ENCODE measurements at regions not wholly inside any gene's neighbourhood (a gene's known extent, or its start where the extent isn't known, plus 50 kb on each side); places are given as distances from the start of the nearest gene placed in this dataset.
"Not testable (repeated sequence)": the region's sequence is repeated elsewhere in the genome, so short reads cannot be mapped to it uniquely, and the experiment has no call there.

DNA sequence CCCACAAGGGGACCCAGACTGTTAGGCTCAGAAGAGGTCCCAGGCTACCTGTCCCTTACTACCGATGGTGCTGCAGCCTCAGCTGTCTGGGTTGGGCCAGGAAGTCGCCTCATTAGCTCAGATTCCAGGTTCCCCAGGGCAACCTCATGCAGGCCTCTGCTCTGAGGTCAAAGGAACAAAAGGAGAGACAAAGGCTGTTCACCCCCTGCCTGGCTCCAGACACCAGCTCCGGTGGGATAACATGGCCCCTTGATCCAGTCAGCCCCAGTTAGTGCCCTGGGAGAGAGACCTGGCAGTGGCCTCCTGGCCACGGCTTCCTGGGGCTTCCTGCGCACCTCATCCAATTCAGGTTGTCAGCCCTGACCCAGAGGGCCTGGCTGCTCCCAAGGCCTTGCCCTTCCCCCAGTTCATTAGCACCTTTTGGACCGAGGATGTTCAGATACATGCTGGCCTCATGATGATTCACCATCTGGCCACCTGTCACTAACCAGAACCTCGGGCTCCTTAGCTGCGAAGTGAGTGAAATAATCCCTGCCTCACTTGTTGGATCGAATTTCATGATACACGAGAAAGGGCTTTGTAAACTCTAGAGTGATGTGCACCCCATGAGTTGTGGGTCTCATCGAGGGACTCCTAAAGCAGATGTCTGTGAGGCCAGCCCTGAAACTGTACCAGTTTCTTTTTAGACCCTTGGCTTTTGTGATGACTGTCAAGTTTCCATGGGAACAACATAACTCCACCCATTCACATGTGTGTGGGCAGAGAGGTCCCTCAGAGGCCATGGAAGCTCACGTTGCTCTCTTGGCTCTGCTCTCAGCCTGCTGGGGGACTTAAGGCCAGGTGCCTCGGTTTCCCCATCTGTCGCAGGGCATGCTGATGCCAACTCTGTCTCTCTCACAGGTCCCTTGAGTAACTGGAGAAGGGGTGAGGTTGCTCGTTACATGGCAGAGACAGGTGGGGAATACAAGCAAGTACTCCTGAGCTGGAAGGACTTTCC is 79.5 kb upstream of the PCBD1 start:
- DNase-seq: no peak

DNA sequence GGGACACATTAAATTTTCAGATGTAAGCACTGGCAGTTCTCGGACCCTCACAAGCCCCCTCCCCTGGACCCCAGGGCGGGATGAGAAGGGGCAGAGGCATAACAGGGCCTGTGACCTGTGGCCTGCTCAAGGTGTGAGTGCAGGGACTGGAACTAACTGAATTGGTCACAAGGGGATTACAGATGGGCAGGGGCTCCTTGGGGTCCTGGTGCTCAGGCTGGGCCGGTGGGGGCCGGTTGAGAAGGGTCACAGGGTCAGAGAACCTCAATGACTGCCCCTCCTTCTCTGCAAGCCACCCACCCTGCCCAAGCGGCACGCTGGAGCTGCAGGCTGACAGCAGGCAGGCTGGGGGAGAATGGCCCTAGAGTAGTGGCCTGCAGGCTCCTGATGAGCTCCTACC is 80.8 kb upstream of the PCBD1 start:
- no peak for DNase-seq

DNA sequence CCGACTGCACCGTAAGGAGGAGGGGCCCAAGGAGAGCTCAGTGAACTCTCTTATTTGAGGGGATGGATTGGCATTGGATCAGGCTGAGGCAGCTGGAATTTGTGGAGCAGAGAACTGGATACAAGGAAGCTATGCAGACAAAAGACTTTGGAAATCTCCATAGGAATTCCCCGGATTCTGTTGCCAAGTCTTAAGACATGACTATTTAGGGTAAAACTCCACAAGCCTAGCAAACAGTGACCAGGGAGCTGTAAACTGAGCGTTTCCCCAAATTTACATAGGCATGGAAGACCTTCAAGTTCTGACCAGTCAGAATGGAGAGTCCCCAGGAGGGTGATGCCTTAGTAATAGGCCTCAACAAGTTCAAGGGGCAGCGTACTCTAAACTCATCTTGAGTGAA is 82.5 kb upstream of the PCBD1 start:
- no peak for DNase-seq

DNA sequence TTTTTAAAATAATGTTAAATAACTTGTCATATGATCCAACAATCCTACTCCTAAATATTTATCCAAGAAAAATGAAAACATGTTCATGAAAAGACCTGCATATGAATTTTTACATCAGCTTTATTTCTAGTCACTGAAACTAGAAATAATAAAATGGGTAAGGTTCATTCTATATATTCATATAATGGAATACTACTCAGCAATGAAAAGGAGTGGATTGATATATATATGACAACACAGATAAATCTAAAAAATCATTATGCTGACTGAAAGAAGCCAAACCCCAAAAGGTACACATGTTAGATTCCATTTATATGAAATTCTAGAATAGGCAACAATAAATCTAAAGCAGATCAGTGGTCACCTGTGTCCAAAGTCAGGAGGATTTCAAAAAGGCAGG is 84.9 kb upstream of the PCBD1 start:
- no peak for DNase-seq

DNA sequence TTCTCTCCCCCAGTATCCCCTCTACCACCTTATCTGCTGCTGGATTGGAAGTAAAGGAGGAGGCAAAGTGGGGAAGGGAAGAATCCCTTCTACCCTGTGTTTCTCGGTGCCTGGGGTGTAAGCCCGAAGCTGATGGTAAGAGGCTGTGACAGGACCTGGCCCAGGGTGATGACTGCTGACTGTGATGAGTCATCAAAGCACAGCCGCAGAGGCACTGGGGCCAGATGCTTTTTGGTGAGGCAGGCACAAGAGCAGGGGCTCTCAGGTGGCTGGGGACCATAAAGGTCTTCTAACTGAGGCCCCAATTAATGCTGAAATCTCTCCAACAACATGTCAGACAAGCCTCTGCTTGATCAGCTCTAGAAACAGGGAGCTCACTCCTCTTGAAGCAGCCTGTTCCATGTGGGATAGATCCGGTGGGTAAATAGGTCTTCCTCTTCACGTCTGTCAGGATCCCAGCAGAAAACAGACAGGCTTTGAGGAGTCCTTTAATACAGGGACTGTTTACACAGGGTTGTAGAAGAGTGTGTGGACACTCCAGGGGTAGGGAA is 86.1 kb upstream of the PCBD1 start:
- DNase-seq: no peak

DNA sequence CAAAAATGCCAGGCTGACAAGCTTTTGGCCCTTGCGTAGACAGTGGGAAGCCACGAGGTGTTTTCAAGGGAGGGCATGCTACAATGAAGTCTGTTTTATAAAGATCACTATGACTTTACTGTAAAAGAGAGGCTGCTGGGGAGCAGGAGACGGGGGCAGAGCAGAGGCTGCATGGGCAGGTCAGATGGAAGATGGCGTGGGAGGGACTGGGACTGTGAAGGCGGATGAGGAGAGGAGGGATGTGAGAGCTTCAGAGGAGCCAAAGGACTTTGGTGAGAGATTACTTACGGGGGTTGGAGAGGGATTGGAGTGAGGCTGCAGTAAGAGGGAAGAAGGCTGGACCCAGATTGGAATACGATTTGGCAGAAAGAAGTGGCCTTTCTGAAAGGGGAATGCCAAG is 86.6 kb upstream of the PCBD1 start:
- no peak for DNase-seq

DNA sequence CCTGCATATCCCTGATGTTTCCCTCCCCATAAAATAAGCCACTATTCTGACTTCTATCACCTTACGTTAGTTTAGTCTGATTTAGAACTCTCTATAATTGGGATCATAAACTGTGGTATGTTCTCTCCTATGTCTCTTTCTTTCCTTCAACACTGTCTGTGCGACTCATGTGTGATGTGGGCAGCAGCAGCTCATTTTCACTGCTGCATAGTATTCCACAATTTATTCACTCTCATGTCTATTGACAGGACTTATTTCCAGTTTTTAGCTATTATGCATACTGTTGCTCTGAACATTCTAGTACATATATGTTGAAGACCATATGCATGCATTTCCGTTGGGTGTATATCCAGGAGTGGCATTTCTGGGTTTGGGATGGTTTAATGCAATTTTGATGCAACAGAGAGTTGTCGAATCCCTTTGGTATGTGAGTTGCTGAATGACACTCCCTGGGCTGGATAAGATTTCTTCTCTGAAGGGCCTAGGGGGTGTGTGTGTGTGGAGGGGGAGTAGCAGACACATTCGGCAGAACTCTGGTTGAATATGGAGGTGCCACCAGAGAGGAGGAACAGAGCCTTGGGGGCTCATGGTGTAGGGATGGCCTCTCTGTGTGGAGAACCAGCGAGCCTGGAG is 87.8 kb upstream of the PCBD1 start:
- DNase-seq: no peak

DNA sequence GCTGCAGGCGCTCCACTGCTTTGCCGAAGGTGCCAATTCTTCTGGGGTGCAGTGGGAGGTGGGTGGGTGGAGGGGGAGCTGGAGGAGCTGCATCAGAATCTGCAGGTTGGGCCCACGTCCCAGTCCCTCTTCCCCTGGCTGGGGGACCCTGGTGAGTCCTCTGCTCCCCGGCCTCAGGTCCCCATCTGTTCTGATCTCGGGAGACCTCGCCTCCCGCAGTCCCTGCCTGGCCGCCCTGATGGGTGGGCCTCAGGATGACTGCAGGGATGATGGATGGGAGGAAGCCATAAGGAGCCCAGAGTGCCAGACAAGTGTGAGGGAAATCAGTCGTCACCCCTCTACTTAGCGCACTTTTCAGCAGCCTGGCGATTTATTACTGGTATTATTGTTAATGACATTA is 89.3 kb upstream of the PCBD1 start:
- DNase-seq: no peak

DNA sequence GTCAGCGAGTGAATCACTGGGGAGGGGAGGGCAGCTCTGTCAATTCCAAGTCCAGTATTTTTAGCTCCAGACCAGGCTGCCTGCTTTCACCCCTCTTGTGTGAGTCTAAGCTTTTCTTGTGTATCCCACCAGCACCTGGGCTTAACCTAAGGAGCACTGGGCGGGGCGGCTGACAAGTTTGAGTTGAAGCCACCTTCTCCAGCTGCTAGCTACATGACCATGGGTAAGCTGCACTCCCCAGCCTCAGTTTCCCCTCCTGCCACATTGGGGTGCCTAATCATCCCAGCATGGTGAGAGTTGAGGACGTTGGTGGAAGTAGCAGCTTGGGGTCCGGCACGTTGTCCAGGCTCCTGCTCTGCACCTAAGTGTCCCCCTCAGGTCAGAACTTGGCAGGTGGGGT is 89.8 kb upstream of the PCBD1 start:
- no peak for DNase-seq

DNA sequence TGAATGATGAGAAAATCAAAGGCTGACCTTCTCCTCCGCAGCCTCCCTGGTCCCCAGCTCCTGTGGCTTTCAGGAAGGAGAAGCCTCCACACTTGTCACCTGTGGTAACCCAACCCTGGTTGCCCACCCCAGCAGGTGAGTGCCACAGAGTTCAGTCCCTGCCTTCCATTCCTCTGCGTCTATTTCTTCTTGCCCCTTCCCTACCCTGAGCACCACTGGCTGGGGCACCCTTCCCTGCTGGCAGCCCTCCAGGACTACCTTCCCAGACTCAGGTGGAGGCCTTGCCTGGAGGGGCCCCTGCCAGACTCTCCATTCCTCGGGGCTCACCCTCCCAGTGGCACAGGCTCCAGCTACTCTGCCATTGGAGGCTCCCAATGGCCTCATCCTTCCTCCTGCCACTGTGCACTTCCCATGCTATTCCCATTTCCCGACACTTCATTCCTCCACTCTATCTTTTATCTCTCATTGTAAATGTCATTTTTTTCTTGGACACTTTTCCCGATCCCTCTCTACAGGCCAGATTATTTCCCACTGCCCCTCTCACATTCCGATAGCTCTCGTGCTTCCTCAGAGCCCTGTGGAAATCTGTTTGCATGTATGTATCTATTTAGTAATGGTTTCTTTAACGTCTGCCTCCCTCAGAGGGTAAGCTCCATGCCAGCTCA is 90.6 kb upstream of the PCBD1 start:
- DNase-seq: no peak

DNA sequence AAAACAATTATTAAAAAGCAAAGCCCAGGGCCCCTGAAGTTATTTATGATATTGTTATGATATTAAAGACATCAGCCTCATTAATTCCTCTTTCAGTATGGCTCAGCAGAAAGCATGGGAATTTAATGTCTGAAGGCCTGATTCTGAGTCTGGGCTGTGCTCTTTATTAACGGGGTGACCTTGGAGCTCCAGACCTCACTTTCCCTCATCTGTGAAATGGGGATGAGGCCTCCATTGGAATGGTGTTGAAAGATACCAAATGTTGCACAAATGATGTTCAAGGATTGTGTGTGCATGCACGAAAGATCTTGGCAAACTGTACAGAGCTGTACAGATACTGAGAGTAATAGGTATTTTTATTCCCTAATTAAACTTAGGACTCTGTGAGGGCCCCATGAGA is 92.3 kb upstream of the PCBD1 start:
- DNase-seq: no peak

DNA sequence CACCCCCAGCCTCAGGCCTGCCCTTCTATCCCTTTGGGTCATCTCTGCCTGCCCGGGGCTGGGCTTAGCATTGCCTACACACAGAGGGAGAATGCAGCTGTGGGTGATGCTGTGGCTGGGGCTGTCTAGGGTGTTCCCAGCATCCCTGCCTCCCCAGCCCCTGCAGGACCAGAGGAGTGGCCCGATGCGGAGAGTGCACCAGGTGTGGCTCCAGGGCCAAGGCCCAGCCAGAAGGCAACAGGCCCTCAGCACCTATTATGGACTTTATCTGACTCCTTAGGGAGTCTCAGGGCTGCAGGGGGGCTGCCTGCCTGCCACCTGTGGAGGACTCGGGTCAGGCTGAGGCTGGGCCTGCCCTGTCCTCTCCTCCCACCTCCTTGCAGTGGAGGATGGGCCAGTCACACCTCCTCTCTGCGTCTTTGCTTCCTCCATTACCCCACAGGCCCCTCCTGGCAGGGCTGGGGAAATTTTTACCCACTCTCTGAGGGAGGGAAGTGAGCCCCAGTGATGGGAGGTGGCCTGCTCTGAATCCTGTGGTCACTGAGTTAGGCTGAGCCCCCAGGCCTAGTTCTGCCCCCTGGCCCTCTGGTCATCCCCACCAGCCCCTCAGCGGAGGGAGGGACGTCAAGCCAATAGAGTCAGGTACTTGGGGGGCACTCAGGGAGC is 92.9 kb upstream of the PCBD1 start:
- no peak for DNase-seq

DNA sequence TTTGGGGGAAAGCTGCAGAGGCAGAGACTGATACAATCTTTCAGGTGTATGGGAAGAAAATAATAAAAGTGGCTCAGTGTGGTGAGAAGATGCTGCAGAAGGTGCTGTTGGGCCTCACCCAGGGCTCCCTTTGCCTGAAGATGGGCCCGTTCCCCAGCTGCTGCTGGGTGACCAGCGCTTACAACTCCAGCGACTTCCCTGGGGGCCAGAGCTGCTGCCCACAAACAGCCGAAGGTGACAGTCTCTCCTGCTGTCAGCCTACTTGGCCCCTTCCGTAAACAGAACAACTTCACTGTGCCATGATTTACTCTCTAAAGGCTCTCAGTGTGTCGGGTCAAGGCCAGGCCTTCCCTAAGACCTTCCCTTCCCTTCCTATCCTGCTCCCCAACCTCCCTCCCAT is 93.6 kb upstream of the PCBD1 start:
- no peak for DNase-seq

DNA sequence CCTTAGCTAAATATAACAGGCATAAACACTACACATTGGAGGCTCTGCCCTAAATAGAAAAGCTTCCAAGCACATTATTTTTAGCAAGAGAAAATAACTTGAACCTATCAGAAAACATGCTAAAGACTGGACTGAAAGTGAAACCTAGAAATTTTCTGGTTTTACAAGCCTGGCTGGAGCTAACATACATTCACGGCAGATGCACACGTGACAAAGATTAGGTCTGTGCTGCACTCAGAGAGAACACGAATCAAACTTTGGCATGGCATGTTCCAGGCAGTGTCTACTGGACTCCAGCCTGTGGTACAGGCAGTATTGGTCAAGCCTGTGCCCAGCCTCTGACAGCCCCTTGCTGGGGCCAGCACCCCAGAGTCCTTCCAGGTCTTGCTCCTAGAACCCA is 94.1 kb upstream of the PCBD1 start:
- no peak for DNase-seq

DNA sequence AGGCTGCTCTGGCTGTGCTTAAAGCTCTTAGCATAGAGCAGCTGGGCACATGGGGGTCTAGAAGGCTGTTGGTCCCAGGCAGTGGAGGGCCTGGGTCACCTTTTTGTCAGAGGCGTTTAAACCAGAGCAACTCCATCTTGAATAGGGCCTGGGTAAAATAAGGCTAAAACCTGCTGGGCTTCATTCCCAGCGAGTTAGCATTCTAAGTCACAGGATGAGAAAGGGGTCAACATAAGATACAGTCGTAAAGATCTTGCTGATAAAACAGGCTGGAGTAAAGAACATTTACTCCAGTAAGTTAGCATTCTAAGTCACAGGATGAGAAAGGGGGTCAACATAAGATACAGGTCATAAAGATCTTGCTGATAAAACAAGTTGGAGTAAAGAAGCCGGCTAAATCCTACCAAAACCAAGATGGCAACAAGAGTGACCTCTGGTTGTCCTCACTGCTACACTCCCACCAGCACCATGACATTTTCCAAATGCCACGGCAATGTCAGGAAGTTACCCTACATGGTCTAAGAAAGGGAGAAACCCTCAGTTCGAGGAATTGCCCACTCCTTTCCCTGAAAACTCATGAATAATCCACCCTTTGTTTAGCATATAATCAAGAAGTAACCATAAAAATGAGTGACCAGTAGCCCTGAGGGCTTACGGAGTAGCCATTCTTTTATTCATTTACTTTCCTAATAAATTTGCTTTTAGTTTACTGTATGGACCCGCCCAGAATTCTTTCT is 96.8 kb upstream of the PCBD1 start:
- DNase-seq: no peak

DNA sequence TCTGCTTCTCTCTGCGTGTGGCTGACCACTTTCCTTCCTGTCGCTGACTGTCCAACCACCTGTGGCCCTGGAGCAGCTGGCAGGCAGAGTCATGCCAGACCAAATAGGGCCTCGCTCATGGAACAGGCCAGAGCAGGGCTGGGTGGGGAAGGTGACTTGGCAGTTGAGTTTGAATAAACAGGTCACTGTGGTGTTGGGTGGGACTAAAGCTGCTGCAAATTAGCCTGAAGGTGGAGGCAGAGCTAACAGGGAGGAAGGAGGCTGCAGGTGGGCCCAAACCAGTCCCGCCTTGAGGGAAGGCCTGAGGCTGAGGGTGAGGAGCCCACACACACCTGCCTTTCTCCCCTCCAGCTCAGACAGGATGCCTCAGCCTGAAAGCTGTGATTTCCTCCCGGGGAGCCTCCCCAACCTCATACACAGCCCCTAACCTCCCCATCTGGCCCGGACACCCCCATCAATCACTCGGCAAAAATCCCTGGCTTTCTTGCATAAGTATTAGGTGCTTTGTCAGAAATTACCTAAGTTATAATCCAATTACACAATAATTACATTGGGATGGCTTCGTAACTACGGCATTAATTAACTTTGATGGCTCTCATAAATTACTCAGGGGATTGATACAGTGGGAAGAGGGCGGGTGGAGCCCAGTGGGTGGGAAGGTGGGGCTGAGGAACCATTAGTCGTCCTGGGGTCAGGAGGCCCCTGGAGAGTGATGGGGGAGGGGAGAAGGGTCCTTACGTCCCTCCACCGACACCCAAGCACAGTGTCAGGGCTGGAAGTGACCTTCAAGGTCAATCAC is 97.7 kb upstream of the PCBD1 start:
- no peak for DNase-seq

DNA sequence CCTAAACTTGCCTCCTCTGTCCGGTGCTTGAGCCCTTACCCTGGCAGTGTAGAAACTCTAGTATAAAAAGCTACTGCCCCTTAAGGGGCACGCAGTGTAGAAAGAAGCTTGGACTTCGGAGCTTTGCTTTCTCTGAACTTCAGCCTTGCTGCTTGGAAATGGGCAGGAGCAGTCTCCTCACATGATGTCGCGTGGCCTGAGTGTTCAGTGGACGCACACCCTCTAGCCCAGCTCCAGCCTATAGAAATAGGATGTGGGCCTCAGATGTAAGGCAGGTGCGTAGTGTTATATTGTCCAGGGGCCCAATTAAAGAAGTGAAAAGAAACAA is 98.2 kb upstream of the PCBD1 start:
- no peak for DNase-seq

DNA sequence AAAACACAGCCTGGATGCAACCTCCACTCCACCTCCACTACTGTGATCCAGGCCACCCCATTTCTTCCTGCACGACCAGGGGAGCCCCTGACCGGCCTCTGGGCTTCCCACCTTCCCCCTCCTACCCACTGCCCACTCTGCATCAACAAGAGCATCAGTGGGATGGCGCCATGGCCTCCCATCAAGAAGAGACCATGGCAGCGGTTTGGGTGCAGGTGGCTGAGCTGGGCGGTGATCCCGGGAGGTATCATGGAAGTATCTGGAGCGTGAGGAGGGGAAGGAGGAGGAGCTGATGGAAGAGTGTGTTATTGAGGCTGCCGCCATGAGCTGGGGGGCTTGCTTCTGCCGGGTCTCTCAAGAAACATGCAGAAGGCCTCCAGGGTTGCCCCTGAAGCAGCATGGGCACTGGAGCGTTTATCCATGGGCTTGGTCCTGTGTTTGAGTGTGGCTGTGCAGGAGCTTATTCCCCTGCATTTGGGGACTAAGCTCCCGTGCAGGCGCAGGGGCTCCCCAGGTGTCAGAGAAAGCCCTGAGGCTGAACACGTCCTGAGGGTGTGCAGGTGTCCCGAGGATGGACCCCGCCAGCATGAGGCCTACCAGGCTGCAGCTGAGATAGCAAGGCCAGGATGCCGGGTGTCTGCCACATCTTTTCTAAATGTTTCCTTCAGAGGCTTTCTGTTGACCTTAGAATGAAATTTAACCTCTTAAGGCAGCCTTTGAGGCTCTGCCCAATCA is 99.2 kb upstream of the PCBD1 start:
- no peak for DNase-seq

DNA sequence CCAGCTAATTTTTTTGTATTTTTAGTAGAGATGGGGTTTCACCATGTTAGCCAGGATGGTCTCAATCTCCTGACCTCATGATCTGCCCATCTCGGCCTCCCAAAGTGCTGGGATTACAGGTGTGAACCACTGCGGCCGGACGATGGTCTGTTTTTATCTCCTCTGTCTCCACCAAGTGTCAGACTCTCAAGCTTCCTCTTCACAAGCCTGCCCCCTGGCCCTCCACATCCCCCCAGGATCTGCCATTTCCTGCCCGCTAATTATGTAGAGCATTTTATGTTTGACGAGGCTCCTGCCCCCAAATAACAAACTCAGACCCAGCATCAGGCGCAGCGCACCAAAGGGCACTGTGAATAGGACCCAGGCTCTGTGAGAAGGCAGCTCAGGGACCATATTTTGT is 101.8 kb upstream of the PCBD1 start:
- DNase-seq: not testable (repeated sequence)

DNA sequence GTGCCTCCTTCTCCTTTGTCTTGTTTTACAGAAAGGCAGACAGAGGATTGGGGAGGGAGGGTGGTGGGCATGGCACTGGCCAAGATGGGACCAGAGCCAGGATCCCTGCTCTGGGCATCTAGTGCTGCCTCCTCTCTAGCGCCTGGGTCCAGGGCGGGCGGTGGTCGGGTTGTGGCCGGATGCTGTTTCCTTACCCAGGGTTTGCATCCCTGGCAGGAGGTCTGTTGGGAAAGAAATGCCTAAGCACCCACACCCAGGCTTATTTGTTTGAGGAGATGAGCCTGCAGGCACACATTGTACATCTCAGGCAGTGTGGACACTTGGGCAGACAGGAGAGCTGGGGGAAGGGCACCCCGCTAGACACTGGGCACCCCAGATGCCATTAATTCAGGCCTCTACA is 102.3 kb upstream of the PCBD1 start:
- DNase-seq: no peak
